WERI-Rb-1 (cell line): ENCODE measurements at regions not wholly inside any gene's neighbourhood (a gene's known extent, or its start where the extent isn't known, plus 50 kb on each side); places are given as distances from the start of the nearest gene placed in this dataset.

Source experiments
- DNase-seq: peaks from one replicate; pipeline ENCODE4 v3.0.0-alpha.2; 2020
- H3K27ac ChIP-seq: fragments of 250-450 bp; sonication (Bioruptor Pico); 2 replicates; pipeline ENCODE4 v1.5.1; 2020; ENCODE audit warnings: mild to moderate bottlenecking, moderate library complexity
- H3K27me3 ChIP-seq: fragments of 250-450 bp; sonication (Bioruptor Pico); 2 replicates; pipeline ENCODE4 v1.5.1; 2021; ENCODE audit warnings: mild to moderate bottlenecking, low read depth, moderate library complexity; ENCODE audit not compliant: insufficient read depth, severe bottlenecking
- H3K36me3 ChIP-seq: fragments of 250-450 bp; sonication (Bioruptor Pico); 2 replicates; pipeline ENCODE4 v1.5.1; 2020; ENCODE audit warnings: mild to moderate bottlenecking, moderate library complexity
- H3K4me3 ChIP-seq: 2 replicates; pipeline ENCODE4 v1.5.1; 2011; ENCODE audit warnings: low read depth, mild to moderate bottlenecking, control low read depth, low read length
- H3K9me3 ChIP-seq: fragments of 250-450 bp; sonication (Bioruptor Pico); 2 replicates; pipeline ENCODE4 v1.5.1; 2021; ENCODE audit warnings: mild to moderate bottlenecking, moderate library complexity; ENCODE audit not compliant: severe bottlenecking
- TF ChIP-seq, protein P1 (sequence below): IDR thresholded peaks from 2 replicates; pipeline ENCODE4 v1.5.1; 2011; ENCODE audit warnings: low read depth, mild to moderate bottlenecking, control low read depth, inconsistent platforms, low read length

DNA sequence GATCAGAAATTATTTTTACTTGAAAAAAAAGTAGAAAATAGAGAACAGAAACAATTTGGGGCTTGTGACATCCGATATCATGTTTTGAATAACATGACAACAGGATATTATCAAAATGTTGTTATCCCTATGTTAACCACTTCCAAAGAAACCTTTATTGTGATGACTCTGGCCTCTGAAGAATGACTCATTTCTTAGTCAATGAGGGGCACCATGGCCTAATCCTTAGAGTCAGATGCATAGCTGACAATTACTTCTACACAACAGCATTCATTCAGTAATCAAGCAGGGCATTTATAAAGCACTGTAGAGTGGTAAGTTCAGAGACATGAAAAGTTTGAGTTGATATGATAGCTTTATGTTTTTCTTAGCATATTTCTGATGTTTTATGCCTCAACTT is 703.0 kb downstream of the RNF144A start:
- no peak overlapping the region for H3K27ac ChIP-seq
- H3K4me3 ChIP-seq = no peak overlapping the region
- H3K9me3 ChIP-seq = no peaks in the 10 kb centered on the region
- no peaks in the 10 kb centered on the region for H3K27me3 ChIP-seq
- H3K36me3 ChIP-seq = no peaks in the 10 kb centered on the region
- DNase-seq = no peak
- TF ChIP-seq, protein P1, sequence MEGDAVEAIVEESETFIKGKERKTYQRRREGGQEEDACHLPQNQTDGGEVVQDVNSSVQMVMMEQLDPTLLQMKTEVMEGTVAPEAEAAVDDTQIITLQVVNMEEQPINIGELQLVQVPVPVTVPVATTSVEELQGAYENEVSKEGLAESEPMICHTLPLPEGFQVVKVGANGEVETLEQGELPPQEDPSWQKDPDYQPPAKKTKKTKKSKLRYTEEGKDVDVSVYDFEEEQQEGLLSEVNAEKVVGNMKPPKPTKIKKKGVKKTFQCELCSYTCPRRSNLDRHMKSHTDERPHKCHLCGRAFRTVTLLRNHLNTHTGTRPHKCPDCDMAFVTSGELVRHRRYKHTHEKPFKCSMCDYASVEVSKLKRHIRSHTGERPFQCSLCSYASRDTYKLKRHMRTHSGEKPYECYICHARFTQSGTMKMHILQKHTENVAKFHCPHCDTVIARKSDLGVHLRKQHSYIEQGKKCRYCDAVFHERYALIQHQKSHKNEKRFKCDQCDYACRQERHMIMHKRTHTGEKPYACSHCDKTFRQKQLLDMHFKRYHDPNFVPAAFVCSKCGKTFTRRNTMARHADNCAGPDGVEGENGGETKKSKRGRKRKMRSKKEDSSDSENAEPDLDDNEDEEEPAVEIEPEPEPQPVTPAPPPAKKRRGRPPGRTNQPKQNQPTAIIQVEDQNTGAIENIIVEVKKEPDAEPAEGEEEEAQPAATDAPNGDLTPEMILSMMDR = no peak

DNA sequence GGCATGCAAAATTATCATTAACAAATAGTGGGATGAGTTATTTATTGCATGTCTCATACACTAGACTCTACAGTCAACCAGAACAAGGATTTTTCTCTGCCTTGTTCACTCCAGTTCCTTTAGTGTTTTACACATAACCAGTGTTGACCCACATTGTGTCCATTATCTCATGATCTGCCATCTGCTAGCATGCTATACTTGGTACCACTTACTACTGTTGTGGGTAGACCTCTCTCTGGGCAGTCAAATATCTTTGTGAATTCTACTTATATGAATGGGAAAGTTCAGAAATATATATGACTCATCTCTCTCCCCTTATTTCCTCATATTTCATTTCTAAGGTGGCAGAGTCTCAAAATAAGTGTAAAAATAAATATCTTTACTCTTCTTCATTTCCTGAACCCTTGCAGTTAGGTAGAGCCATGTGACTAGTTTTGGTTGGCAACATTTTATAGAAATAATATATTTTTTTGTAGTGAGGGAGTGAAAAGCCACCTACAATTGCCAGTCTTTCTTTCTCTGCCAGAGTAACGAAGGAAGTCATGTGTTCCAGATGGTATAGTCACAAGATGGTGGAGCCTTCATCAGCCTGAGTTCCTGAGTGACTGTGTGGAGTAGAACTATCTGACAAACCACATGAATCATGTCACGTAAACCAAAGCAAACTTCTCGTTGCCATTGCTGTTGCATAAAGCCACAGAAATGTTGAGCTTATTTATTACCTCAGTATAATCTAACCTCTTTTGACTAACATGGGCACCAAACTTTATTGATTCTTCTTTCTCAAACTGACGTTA is 704.0 kb downstream of the RNF144A start:
- Histone ChIP-seq H3K4me3 (no peak overlapping the region), H3K27me3 (no peaks in the 10 kb centered on the region), H3K27ac (no peak overlapping the region), H3K36me3 (no peaks in the 10 kb centered on the region), H3K9me3 (no peaks in the 10 kb centered on the region)
- no peak for DNase-seq
- TF ChIP-seq, protein P1 = no peak

DNA sequence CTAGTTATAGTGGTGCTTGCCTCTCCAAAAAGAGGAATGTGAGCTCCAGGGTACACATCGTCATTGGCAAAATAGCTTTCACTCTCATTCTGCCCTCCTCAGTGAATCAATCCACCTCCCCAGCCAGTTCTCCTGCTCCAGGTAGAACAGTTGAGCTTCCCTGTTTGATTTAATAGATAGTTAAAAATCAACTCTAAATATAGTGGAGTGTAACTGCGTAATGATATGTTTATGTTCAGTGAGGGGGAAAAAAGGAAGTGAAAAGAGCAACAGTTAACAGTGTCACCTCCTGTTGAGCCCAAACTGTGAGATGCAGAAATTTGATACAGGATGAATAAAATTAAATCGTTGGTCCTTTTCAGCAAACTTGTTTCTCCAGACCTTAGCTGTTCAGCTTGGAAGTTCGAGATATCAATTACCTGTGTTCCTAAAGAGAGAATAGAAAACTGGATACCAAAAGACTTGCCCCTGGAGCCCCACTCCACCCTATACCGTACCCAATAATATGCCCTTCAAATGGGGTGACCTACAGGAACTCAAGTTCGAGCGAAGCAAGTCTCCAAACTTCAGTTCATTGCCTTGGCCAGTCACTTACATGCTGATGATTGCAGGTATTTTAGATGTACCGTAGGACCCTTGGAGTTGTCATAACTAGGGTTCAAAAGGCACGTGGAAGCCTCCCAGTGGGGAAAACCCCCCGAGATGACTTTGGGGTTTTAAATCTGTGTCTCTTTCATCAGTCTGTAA is 708.4 kb downstream of the RNF144A start:
- no peak for DNase-seq
- no peaks in the 10 kb centered on the region for H3K36me3 ChIP-seq
- TF ChIP-seq, protein P1 = no peak
- H3K4me3 ChIP-seq = no peak overlapping the region
- H3K27me3 ChIP-seq = no peaks in the 10 kb centered on the region
- H3K27ac ChIP-seq = no peak overlapping the region
- H3K9me3 ChIP-seq = no peaks in the 10 kb centered on the region

DNA sequence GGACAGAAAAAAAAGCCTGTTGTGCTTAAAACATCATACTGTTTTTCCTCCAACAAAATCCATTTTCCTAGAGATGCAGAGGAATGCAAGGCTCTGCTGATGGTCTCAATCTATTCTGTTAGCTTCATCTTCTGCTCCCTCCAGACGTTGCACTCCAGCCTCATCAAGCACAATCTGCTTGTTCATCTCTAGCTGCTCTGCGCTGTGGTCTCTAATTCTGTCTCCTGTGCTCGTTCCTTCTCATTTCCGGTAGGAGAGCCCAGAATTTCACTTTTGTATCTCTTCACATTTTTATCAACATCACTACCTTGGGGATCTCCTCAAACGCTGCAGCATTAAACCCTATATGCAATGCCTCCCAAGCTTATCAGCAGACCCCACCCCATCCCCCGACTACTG is 708.9 kb downstream of the RNF144A start:
- H3K9me3 ChIP-seq = no peaks in the 10 kb centered on the region
- H3K36me3 ChIP-seq = no peaks in the 10 kb centered on the region
- H3K4me3 ChIP-seq = no peak overlapping the region
- no peak overlapping the region for H3K27ac ChIP-seq
- no peaks in the 10 kb centered on the region for H3K27me3 ChIP-seq
- DNase-seq = no peak
- TF ChIP-seq, protein P1 = no peak

DNA sequence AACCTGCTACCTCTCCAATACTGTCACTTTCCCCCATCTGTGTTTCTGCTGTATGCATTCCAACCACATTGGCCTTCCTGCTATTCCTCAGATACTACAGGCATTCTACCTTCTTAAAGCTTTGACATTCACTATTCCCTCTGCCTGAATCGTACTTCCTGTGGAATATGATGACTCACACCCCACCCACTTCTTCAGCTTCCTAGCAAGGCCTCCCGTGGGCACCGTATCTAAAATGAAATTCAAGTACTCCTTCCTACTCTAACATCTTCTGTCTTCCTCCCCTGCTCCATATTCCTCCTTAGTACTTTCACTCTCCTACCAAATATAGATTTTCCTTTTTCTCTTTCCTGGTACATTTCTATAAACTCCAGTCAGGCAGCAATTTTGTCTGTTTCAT is 710.4 kb downstream of the RNF144A start:
- H3K9me3 ChIP-seq = no peaks in the 10 kb centered on the region
- TF ChIP-seq, protein P1 = no peak

More for the DNA sequence above, 710.4 kb downstream of the RNF144A start:
- Histone ChIP-seq H3K27ac (no peak overlapping the region), H3K36me3 (no peaks in the 10 kb centered on the region), H3K27me3 (no peaks in the 10 kb centered on the region), H3K4me3 (no peak overlapping the region)
- DNase-seq = no peak
